ENCODE measurements at regions not wholly inside any gene's neighbourhood (a gene's known extent, or its start where the extent isn't known, plus 50 kb on each side); places are given as distances from the start of the nearest gene placed in this dataset.

DNA sequence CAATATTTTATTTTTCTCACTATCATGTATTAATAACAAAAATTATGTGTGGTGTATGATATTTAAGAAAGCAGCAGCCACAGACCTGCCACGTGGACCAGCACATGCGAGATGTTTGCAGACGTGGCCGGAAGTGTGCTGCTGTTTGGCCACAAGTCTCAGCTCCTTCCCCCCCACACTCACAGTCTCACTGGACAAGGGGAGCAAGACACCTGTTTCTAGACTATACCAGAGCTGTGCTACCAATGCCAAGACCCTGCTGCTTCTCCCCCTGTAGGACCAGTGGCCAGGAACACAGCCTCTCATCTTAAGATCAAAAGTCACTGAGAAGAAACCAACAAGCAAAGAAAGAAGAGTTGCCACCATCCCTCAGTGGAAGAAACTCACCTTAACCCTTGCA is 258.9 kb upstream of the PPP2R2D start:
- TF ChIP-seq, protein P1, sequence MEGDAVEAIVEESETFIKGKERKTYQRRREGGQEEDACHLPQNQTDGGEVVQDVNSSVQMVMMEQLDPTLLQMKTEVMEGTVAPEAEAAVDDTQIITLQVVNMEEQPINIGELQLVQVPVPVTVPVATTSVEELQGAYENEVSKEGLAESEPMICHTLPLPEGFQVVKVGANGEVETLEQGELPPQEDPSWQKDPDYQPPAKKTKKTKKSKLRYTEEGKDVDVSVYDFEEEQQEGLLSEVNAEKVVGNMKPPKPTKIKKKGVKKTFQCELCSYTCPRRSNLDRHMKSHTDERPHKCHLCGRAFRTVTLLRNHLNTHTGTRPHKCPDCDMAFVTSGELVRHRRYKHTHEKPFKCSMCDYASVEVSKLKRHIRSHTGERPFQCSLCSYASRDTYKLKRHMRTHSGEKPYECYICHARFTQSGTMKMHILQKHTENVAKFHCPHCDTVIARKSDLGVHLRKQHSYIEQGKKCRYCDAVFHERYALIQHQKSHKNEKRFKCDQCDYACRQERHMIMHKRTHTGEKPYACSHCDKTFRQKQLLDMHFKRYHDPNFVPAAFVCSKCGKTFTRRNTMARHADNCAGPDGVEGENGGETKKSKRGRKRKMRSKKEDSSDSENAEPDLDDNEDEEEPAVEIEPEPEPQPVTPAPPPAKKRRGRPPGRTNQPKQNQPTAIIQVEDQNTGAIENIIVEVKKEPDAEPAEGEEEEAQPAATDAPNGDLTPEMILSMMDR (IDR thresholded peaks at IDR 0.05): no peak
- TF ChIP-seq EP300 (IDR thresholded peaks at IDR 0.05): no peak
- no peak for TF ChIP-seq POLR2A (IDR thresholded peaks at IDR 0.05; ENCODE audit: low read depth)
